B cell (primary cell): ENCODE measurements at regions not wholly inside any gene's neighbourhood (a gene's known extent, or its start where the extent isn't known, plus 50 kb on each side); places are given as distances from the start of the nearest gene placed in this dataset.

Experiments
- EZH2 ChIP-seq: IDR thresholded peaks from 2 replicates; pipeline ENCODE4 v1.6.1; 2012; ENCODE audit warnings: borderline replicate concordance, low read depth, mild to moderate bottlenecking, moderate library complexity, low read length; ENCODE audit not compliant: insufficient read depth, poor library complexity, severe bottlenecking
- TF ChIP-seq, protein P1 (sequence below): fragments of 200-600 bp; IDR thresholded peaks from one replicate; pipeline ENCODE4 v1.8.0; 2022; ENCODE audit warnings: antibody characterized with exemption, mild to moderate bottlenecking

DNA sequence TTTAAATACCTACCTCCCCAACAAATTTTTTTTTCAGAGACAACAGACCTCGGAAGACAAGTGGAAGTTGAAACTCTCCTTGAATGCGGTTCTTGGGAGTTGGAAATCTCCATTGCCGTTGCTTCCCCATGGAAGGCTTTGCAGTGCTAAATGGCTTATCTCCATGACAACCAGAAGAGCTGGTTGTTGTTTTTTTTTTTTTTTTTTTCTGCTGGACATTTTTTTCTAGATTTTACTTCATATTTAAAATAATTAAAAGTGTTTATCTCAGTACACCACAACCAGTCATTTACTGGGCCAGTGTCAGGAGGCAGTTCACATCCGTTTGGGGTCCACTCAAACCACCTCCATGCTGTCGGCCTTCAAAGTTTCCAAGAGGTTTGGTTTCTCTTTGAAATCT, 348.5 kb upstream of the PRKCQ start:
- TF ChIP-seq, protein P1, sequence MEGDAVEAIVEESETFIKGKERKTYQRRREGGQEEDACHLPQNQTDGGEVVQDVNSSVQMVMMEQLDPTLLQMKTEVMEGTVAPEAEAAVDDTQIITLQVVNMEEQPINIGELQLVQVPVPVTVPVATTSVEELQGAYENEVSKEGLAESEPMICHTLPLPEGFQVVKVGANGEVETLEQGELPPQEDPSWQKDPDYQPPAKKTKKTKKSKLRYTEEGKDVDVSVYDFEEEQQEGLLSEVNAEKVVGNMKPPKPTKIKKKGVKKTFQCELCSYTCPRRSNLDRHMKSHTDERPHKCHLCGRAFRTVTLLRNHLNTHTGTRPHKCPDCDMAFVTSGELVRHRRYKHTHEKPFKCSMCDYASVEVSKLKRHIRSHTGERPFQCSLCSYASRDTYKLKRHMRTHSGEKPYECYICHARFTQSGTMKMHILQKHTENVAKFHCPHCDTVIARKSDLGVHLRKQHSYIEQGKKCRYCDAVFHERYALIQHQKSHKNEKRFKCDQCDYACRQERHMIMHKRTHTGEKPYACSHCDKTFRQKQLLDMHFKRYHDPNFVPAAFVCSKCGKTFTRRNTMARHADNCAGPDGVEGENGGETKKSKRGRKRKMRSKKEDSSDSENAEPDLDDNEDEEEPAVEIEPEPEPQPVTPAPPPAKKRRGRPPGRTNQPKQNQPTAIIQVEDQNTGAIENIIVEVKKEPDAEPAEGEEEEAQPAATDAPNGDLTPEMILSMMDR, result no peak
- TF ChIP-seq EZH2, result no peak
